ENCODE measurements at regions not wholly inside any gene's neighbourhood (a gene's known extent, or its start where the extent isn't known, plus 50 kb on each side); places are given as distances from the start of the nearest gene placed in this dataset.
A peak's percentile ranks its signal among the peaks of the same experiment; 100 is the strongest.
"Not testable (repeated sequence)": the region's sequence is repeated elsewhere in the genome, so short reads cannot be mapped to it uniquely, and the experiment has no call there.

DNA sequence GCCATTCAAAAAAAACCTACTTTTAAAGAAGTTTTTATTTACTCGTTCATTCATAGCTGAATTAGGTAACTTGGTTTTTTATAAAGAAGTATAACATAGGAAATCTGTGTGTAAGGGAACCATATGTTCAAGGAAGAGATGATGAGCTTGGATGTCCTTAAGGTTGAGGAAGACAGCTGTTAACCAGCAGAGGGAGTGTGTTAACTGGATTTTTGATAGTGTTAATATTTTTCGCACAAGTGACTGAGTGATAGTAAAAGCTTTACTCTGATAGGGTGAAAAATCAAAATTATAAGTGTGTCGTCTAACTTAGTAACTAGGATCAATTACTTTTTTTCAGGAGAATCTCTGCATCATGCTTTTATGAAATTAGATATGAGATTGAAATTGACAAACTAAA lies 134.7 kb downstream of the ARL5B start:
- 29% methylated on average over 3 of the region's 3 CpGs for WGBS
- no peaks in the 10 kb centered on the region for H3K4me1 ChIP-seq (ENCODE audit: control insufficient read depth, insufficient read depth, low read length)
- H3K4me3 ChIP-seq (ENCODE audit: low read length), result no peak overlapping the region
- intact Hi-C loops (cut with DNase I), result no loop called here
- no peaks in the 10 kb centered on the region for H3K27me3 ChIP-seq (ENCODE audit: control insufficient read depth, insufficient read depth)
- H3K9me3 ChIP-seq (ENCODE audit: control insufficient read depth, low read length), result no peaks in the 10 kb centered on the region
- DNase-seq, result no peak
- H3K27ac ChIP-seq (ENCODE audit: low read length), result no peak overlapping the region
- ATAC-seq, result no peak

DNA sequence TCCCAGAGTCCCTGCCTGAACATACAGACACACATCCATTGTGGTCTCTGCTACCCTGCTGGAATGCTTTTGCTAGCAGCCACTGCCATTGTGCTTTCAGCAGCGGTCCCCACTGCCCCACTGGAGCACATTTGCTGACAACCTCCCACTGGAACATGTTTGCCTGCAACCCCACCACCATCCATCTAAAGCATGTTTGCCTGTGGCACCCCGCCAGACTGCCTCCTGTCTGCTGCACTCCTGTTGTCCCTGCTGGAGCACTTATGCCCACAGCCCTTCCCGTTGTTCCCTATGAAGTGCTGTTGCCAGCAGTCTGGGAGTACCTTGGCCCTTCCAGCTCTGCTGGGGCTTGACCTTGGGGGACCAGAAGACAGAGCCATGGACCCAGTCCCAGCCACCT lies 136.3 kb downstream of the ARL5B start:
- no peaks in the 10 kb centered on the region for H3K9me3 ChIP-seq (ENCODE audit: control insufficient read depth, low read length)
- DNase-seq, result peak in 1 of 3 donors; percentile 18
- 85% methylated on average over 3 of the region's 3 CpGs for WGBS
- no peak overlapping the region for H3K27ac ChIP-seq (ENCODE audit: low read length)
- H3K4me3 ChIP-seq (ENCODE audit: low read length), result no peak overlapping the region
- intact Hi-C loops (cut with DNase I), result no loop called here
- ATAC-seq, result no peak
- no peaks in the 10 kb centered on the region for H3K27me3 ChIP-seq (ENCODE audit: control insufficient read depth, insufficient read depth)
- no peaks in the 10 kb centered on the region for H3K4me1 ChIP-seq (ENCODE audit: control insufficient read depth, insufficient read depth, low read length)

DNA sequence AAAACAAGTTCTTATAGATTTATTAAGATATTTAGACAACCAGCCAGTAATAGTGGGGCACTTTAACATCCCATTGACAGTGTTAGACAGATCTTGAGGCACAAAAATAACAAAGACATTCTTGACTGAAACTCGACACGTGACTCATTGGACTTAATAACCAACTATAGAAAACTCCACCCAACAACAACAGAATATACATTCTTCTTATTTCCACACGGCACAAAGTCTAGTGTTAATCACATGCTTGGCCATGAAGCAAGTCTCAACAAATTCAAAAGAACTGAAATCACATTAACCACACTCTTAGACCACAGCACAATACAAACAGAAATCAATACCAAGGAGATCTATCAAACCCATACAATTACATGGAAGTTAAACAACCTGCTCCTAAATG lies 138.1 kb downstream of the ARL5B start:
- ATAC-seq (no peak), DNase-seq (no peak)
- Histone ChIP-seq H3K9me3 (ENCODE audit: control insufficient read depth, low read length) (no peaks in the 10 kb centered on the region), H3K27ac (ENCODE audit: low read length) (no peak overlapping the region), H3K4me3 (ENCODE audit: low read length) (no peak overlapping the region), H3K27me3 (ENCODE audit: control insufficient read depth, insufficient read depth) (no peaks in the 10 kb centered on the region), H3K4me1 (ENCODE audit: control insufficient read depth, insufficient read depth, low read length) (no peaks in the 10 kb centered on the region)
- WGBS, result 85% methylated on average over 3 of the region's 3 CpGs
- intact Hi-C loops (cut with DNase I), result no loop called here

GRCh38 chr10:18822156-18822555 lies 162.9 kb downstream of the ARL5B start:
- no peak for ATAC-seq
- no peak overlapping the region for H3K27ac ChIP-seq (ENCODE audit: low read length)
- DNase-seq, result no peak
- no peaks in the 10 kb centered on the region for H3K9me3 ChIP-seq (ENCODE audit: control insufficient read depth, low read length)
- intact Hi-C loops (cut with DNase I), result no loop called here
- no peaks in the 10 kb centered on the region for H3K27me3 ChIP-seq (ENCODE audit: control insufficient read depth, insufficient read depth)
- 18% methylated on average over 2 of the region's 2 CpGs for WGBS
- no peak overlapping the region for H3K4me3 ChIP-seq (ENCODE audit: low read length)
- H3K4me1 ChIP-seq (ENCODE audit: control insufficient read depth, insufficient read depth, low read length), result no peaks in the 10 kb centered on the region

DNA sequence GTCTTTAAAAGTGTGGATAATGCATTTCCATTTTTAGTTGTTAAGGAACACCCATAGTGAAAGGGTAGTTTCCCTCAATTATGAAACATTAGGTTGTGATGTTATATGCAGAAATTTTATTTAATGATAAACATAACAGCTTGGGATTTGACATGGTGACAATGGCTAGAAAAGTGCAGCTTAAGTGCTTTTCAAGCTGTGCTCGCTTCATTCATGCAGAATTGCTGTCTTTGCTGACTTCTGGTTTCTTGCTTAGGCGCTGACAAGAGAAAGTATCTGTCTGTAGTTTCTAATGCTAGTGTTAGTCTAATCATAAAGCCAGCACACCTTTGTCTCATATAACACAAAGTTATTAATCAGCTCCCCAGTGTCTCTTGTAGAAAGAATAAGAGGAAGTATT lies 170.0 kb downstream of the ARL5B start:
- no peaks in the 10 kb centered on the region for H3K27me3 ChIP-seq (ENCODE audit: control insufficient read depth, insufficient read depth)
- WGBS, result 71% methylated on average over 2 of the region's 2 CpGs
- H3K4me1 ChIP-seq (ENCODE audit: control insufficient read depth, insufficient read depth, low read length), result no peaks in the 10 kb centered on the region
- intact Hi-C loops (cut with DNase I), result no loop called here
- DNase-seq (no peak), ATAC-seq (no peak)
- H3K27ac ChIP-seq (ENCODE audit: low read length), result no peak overlapping the region
- H3K9me3 ChIP-seq (ENCODE audit: control insufficient read depth, low read length), result no peaks in the 10 kb centered on the region
- H3K4me3 ChIP-seq (ENCODE audit: low read length), result no peak overlapping the region

GRCh38 chr10:18830277-18830676 lies 171.0 kb downstream of the ARL5B start:
- H3K9me3 ChIP-seq (ENCODE audit: control insufficient read depth, low read length), result no peaks in the 10 kb centered on the region
- H3K4me1 ChIP-seq (ENCODE audit: control insufficient read depth, insufficient read depth, low read length), result no peaks in the 10 kb centered on the region
- no peak overlapping the region for H3K4me3 ChIP-seq (ENCODE audit: low read length)
- WGBS, result 72% methylated on average over 2 of the region's 2 CpGs
- no peaks in the 10 kb centered on the region for H3K27me3 ChIP-seq (ENCODE audit: control insufficient read depth, insufficient read depth)
- DNase-seq (no peak), ATAC-seq (no peak)
- intact Hi-C loops (cut with DNase I), result no loop called here
- no peak overlapping the region for H3K27ac ChIP-seq (ENCODE audit: low read length)

GRCh38 chr10:18856623-18857022 lies 192.0 kb upstream of the MALRD1 start:
- DNase-seq; H3K4me3 ChIP-seq (ENCODE audit: low read length); H3K27ac ChIP-seq (ENCODE audit: low read length); H3K9me3 ChIP-seq (ENCODE audit: control insufficient read depth, low read length); H3K4me1 ChIP-seq (ENCODE audit: control insufficient read depth, insufficient read depth, low read length); H3K27me3 ChIP-seq (ENCODE audit: control insufficient read depth, insufficient read depth); ATAC-seq; intact Hi-C loops (cut with DNase I): not testable (repeated sequence)
- WGBS, result 73% methylated on average over 7 of the region's 7 CpGs

- intact Hi-C loops (cut with DNase I), result no loop called here
- no peak overlapping the region for H3K27ac ChIP-seq (ENCODE audit: low read length)
- no peaks in the 10 kb centered on the region for H3K4me1 ChIP-seq (ENCODE audit: control insufficient read depth, insufficient read depth, low read length)
- H3K4me3 ChIP-seq (ENCODE audit: low read length), result no peak overlapping the region
- no peaks in the 10 kb centered on the region for H3K27me3 ChIP-seq (ENCODE audit: control insufficient read depth, insufficient read depth)
- WGBS, result 50% methylated on average over 1 of the region's 1 CpG
- DNase-seq (no peak), ATAC-seq (no peak)
- no peaks in the 10 kb centered on the region for H3K9me3 ChIP-seq (ENCODE audit: control insufficient read depth, low read length)
Observed at GRCh38 chr10:18859659-18860058, 188.9 kb upstream of the MALRD1 start.

DNA sequence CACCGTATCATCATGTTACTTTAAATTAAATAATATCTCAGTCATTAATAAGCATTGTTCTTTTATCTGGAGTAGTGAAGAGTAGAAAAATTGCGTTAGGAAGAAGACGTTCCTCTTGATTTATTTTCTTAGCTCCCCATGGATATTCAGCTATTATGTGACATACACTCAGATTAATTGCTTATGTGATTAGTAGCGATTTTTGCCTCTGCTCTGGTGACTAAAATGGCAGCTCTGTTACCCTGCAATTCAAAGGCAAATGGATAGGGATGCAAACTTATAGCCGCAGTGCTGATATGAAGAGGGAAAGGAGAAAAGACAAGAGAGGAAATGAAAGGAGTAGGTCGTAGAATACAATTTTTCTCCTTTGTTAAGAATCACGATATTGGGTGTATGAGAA lies 188.4 kb upstream of the MALRD1 start:
- ATAC-seq (no peak), DNase-seq (no peak)
- Histone ChIP-seq H3K4me1 (ENCODE audit: control insufficient read depth, insufficient read depth, low read length) (no peaks in the 10 kb centered on the region), H3K4me3 (ENCODE audit: low read length) (no peak overlapping the region), H3K27ac (ENCODE audit: low read length) (no peak overlapping the region), H3K27me3 (ENCODE audit: control insufficient read depth, insufficient read depth) (no peaks in the 10 kb centered on the region), H3K9me3 (ENCODE audit: control insufficient read depth, low read length) (no peaks in the 10 kb centered on the region)
- intact Hi-C loops (cut with DNase I), result no loop called here
- 73% methylated on average over 7 of the region's 7 CpGs for WGBS

DNA sequence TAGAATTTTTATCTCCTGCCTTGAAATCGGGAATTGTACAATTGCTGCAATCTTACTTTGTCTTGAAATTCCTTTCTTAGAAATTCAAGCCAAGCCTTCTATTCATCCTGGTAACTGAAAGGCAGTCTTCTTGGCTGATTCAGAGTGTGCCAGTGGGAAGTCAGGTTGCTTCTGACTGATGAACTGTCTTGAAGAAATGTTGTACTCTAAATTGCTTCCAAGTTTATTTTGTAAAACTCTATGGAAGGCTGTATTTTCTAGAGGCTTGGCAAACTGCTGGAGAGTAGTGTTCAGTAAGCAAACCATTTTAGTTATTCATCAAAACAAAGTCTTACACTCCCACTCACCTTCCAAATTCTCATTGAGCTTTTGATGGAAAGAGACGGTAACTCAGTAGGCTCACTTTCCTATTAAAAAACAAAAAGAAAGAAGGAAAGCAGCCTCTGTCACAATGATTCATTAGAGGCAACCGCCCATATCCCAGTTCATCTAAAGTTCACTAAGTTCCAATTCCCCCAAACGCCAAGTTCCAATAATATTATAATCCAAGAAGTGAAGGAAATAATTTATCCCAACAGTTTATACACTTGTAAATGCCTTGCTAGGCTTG lies 187.9 kb upstream of the MALRD1 start:
- no peaks in the 10 kb centered on the region for H3K27me3 ChIP-seq (ENCODE audit: control insufficient read depth, insufficient read depth)
- no peak overlapping the region for H3K4me3 ChIP-seq (ENCODE audit: low read length)
- ATAC-seq, result no peak
- H3K9me3 ChIP-seq (ENCODE audit: control insufficient read depth, low read length), result no peaks in the 10 kb centered on the region
- no peak overlapping the region for H3K27ac ChIP-seq (ENCODE audit: low read length)
- no peak for DNase-seq
- WGBS, result 65% methylated on average over 4 of the region's 4 CpGs
- intact Hi-C loops (cut with DNase I), result no loop called here
- H3K4me1 ChIP-seq (ENCODE audit: control insufficient read depth, insufficient read depth, low read length), result no peaks in the 10 kb centered on the region

- H3K9me3 ChIP-seq (ENCODE audit: control insufficient read depth, low read length), result no peaks in the 10 kb centered on the region
- H3K27me3 ChIP-seq (ENCODE audit: control insufficient read depth, insufficient read depth), result no peaks in the 10 kb centered on the region
- WGBS, result 93% methylated on average over 2 of the region's 2 CpGs
- no peaks in the 10 kb centered on the region for H3K4me1 ChIP-seq (ENCODE audit: control insufficient read depth, insufficient read depth, low read length)
- no peak for DNase-seq
- intact Hi-C loops (cut with DNase I), result no loop called here
- H3K4me3 ChIP-seq (ENCODE audit: low read length), result no peak overlapping the region
- H3K27ac ChIP-seq (ENCODE audit: low read length), result no peak overlapping the region
- no peak for ATAC-seq
Observed at GRCh38 chr10:18861382-18861781, 187.2 kb upstream of the MALRD1 start.

- 87% methylated on average over 3 of the region's 3 CpGs for WGBS
- no peaks in the 10 kb centered on the region for H3K4me1 ChIP-seq (ENCODE audit: control insufficient read depth, insufficient read depth, low read length)
Observed at GRCh38 chr10:18866852-18867251, 181.7 kb upstream of the MALRD1 start.

More at GRCh38 chr10:18866852-18867251, 181.7 kb upstream of the MALRD1 start:
- DNase-seq (no peak), ATAC-seq (no peak)
- Histone ChIP-seq H3K27ac (ENCODE audit: low read length) (no peak overlapping the region), H3K9me3 (ENCODE audit: control insufficient read depth, low read length) (no peaks in the 10 kb centered on the region), H3K4me3 (ENCODE audit: low read length) (no peak overlapping the region), H3K27me3 (ENCODE audit: control insufficient read depth, insufficient read depth) (no peaks in the 10 kb centered on the region)
- intact Hi-C loops (cut with DNase I), result no loop called here
